SJCRH30 (cell line): ENCODE measurements at regions not wholly inside any gene's neighbourhood (a gene's known extent, or its start where the extent isn't known, plus 50 kb on each side); places are given as distances from the start of the nearest gene placed in this dataset.

ENCODE experiments used
- DNase-seq, 2 experiments: peaks; one replicate each; pipeline ENCODE4 v3.0.0-alpha.2; 2015 to 2020
- H3K27ac ChIP-seq: fragments of 250-450 bp; sonication (Bioruptor Pico); 2 replicates; pipeline ENCODE4 v1.5.1; 2020; ENCODE audit warnings: mild to moderate bottlenecking, moderate library complexity
- H3K27me3 ChIP-seq: fragments of 250-450 bp; sonication (Bioruptor Pico); 2 replicates; pipeline ENCODE4 v1.5.1; 2020; ENCODE audit warnings: mild to moderate bottlenecking, moderate library complexity
- H3K36me3 ChIP-seq: fragments of 250-450 bp; sonication (Bioruptor Pico); 2 replicates; pipeline ENCODE4 v1.5.1; 2020; ENCODE audit warnings: mild to moderate bottlenecking, moderate library complexity
- H3K4me1 ChIP-seq: fragments of 250-450 bp; sonication (Bioruptor Pico); 2 replicates; pipeline ENCODE4 v1.5.1; 2020; ENCODE audit warnings: mild to moderate bottlenecking, moderate library complexity
- H3K4me3 ChIP-seq: fragments of 250-450 bp; sonication (Bioruptor Pico); 2 replicates; pipeline ENCODE4 v1.5.1; 2020; ENCODE audit warnings: mild to moderate bottlenecking, moderate library complexity
- H3K9me3 ChIP-seq: fragments of 250-450 bp; sonication (Bioruptor Pico); replicated peaks from 2 replicates; pipeline ENCODE4 v1.5.1; 2020; ENCODE audit warnings: mild to moderate bottlenecking, moderate library complexity

GRCh38 chr4:59054086-59054485, 1943.9 kb upstream of the IGFBP7 start:
- Histone ChIP-seq H3K4me1 (no peaks in the 10 kb centered on the region), H3K27ac (no peak overlapping the region), H3K9me3 (no peaks in the 10 kb centered on the region), H3K4me3 (no peak overlapping the region), H3K36me3 (no peaks in the 10 kb centered on the region), H3K27me3 (no peaks in the 10 kb centered on the region)
- DNase-seq: no peak

GRCh38 chr4:59057804-59058203, 1947.6 kb upstream of the IGFBP7 start:
- Histone ChIP-seq H3K4me3 (no peak overlapping the region), H3K27ac (no peak overlapping the region), H3K4me1 (no peaks in the 10 kb centered on the region), H3K36me3 (no peaks in the 10 kb centered on the region), H3K9me3 (no peaks in the 10 kb centered on the region), H3K27me3 (no peaks in the 10 kb centered on the region)
- DNase-seq: no peak

GRCh38 chr4:59058543-59058942, 1948.4 kb upstream of the IGFBP7 start:
- no peak overlapping the region for H3K27ac ChIP-seq
- no peaks in the 10 kb centered on the region for H3K27me3 ChIP-seq
- H3K36me3 ChIP-seq: no peaks in the 10 kb centered on the region
- no peaks in the 10 kb centered on the region for H3K9me3 ChIP-seq
- no peaks in the 10 kb centered on the region for H3K4me1 ChIP-seq
- DNase-seq: no peak
- H3K4me3 ChIP-seq: no peak overlapping the region

- H3K4me3 ChIP-seq: no peak overlapping the region
- H3K27ac ChIP-seq: no peak overlapping the region
- no peaks in the 10 kb centered on the region for H3K4me1 ChIP-seq
- no peaks in the 10 kb centered on the region for H3K9me3 ChIP-seq
- H3K36me3 ChIP-seq: no peaks in the 10 kb centered on the region
- H3K27me3 ChIP-seq: no peaks in the 10 kb centered on the region
- no peak for DNase-seq
Observed at GRCh38 chr4:59060002-59060846, 1950.0 kb upstream of the IGFBP7 start.

GRCh38 chr4:59060895-59061294, 1950.7 kb upstream of the IGFBP7 start:
- Histone ChIP-seq H3K36me3 (no peaks in the 10 kb centered on the region), H3K4me1 (no peaks in the 10 kb centered on the region), H3K27me3 (no peaks in the 10 kb centered on the region), H3K27ac (no peak overlapping the region), H3K9me3 (no peaks in the 10 kb centered on the region), H3K4me3 (no peak overlapping the region)
- DNase-seq: no peak

- H3K4me3 ChIP-seq: no peak overlapping the region
Observed at GRCh38 chr4:59063015-59063720, 1953.0 kb upstream of the IGFBP7 start.

GRCh38 chr4:59068722-59069418, 1958.7 kb upstream of the IGFBP7 start:
- H3K4me3 ChIP-seq: no peak overlapping the region
- no peaks in the 10 kb centered on the region for H3K27me3 ChIP-seq
- DNase-seq: no peak
- H3K9me3 ChIP-seq: no peaks in the 10 kb centered on the region
- no peaks in the 10 kb centered on the region for H3K4me1 ChIP-seq
- H3K36me3 ChIP-seq: no peaks in the 10 kb centered on the region
- H3K27ac ChIP-seq: no peak overlapping the region

More at GRCh38 chr4:59063015-59063720, 1953.0 kb upstream of the IGFBP7 start:
- no peak for DNase-seq
- Histone ChIP-seq H3K36me3 (no peaks in the 10 kb centered on the region), H3K27me3 (no peaks in the 10 kb centered on the region), H3K4me1 (no peaks in the 10 kb centered on the region), H3K27ac (no peak overlapping the region), H3K9me3 (no peaks in the 10 kb centered on the region)

- Histone ChIP-seq H3K4me1 (no peaks in the 10 kb centered on the region), H3K36me3 (no peaks in the 10 kb centered on the region), H3K9me3 (no peaks in the 10 kb centered on the region), H3K27ac (no peak overlapping the region), H3K4me3 (no peak overlapping the region), H3K27me3 (no peaks in the 10 kb centered on the region)
- DNase-seq: no peak
Observed at GRCh38 chr4:59086410-59086809, 1976.2 kb upstream of the IGFBP7 start.

- H3K9me3 ChIP-seq: no peaks in the 10 kb centered on the region
- 0 out of 2 replicates have a peak, but pooled peaks cover under 1% of the 10 kb centered on the region for H3K4me1 ChIP-seq
- no peak overlapping the region for H3K4me3 ChIP-seq
- H3K27me3 ChIP-seq: no peaks in the 10 kb centered on the region
- no peak overlapping the region for H3K27ac ChIP-seq
- peak; percentile 24 to 35 for DNase-seq
- H3K36me3 ChIP-seq: no peaks in the 10 kb centered on the region
Observed at GRCh38 chr4:59091146-59092142, 1981.3 kb upstream of the IGFBP7 start.

GRCh38 chr4:59094505-59094904, 1984.3 kb upstream of the IGFBP7 start:
- Histone ChIP-seq H3K4me1 (0 out of 2 replicates have a peak, but pooled peaks cover 4% of the 10 kb centered on the region), H3K27ac (no peak overlapping the region), H3K36me3 (no peaks in the 10 kb centered on the region), H3K27me3 (no peaks in the 10 kb centered on the region), H3K9me3 (no peaks in the 10 kb centered on the region; the same call in 1 of the 2 replicates), H3K4me3 (no peak overlapping the region)
- DNase-seq: no peak

GRCh38 chr4:59102311-59102710, 1992.1 kb upstream of the IGFBP7 start:
- Histone ChIP-seq H3K27ac (no peak overlapping the region), H3K4me3 (no peak overlapping the region)
- no peak for DNase-seq

GRCh38 chr4:59120287-59120814, 2010.2 kb upstream of the IGFBP7 start:
- Histone ChIP-seq H3K9me3 (no peaks in the 10 kb centered on the region), H3K4me1 (peaks cover 20% of the 10 kb centered on the region), H3K27me3 (no peaks in the 10 kb centered on the region), H3K36me3 (no peaks in the 10 kb centered on the region), H3K4me3 (no peak overlapping the region), H3K27ac (no peak overlapping the region)
- no peak for DNase-seq

More at GRCh38 chr4:59102311-59102710, 1992.1 kb upstream of the IGFBP7 start:
- Histone ChIP-seq H3K9me3 (no peaks in the 10 kb centered on the region; the same call in 1 of the 2 replicates), H3K4me1 (no peaks in the 10 kb centered on the region), H3K36me3 (no peaks in the 10 kb centered on the region), H3K27me3 (no peaks in the 10 kb centered on the region)

GRCh38 chr4:59122626-59123025, 2012.4 kb upstream of the IGFBP7 start:
- no peaks in the 10 kb centered on the region for H3K36me3 ChIP-seq
- peaks cover 20% of the 10 kb centered on the region for H3K4me1 ChIP-seq
- no peak overlapping the region for H3K4me3 ChIP-seq
- DNase-seq: peak; percentile 46 to 71
- H3K27me3 ChIP-seq: no peaks in the 10 kb centered on the region
- no peaks in the 10 kb centered on the region for H3K9me3 ChIP-seq
- no peak overlapping the region for H3K27ac ChIP-seq

- H3K9me3 ChIP-seq: no peaks in the 10 kb centered on the region
- H3K27ac ChIP-seq: no peak overlapping the region
- H3K4me3 ChIP-seq: no peak overlapping the region
- peaks cover 11% of the 10 kb centered on the region for H3K4me1 ChIP-seq
- no peaks in the 10 kb centered on the region for H3K27me3 ChIP-seq
- DNase-seq: no peak
- H3K36me3 ChIP-seq: no peaks in the 10 kb centered on the region
Observed at GRCh38 chr4:59126159-59126558, 2016.0 kb upstream of the IGFBP7 start.
